ENCODE measurements at regions not wholly inside any gene's neighbourhood (a gene's known extent, or its start where the extent isn't known, plus 50 kb on each side); places are given as distances from the start of the nearest gene placed in this dataset.

DNA sequence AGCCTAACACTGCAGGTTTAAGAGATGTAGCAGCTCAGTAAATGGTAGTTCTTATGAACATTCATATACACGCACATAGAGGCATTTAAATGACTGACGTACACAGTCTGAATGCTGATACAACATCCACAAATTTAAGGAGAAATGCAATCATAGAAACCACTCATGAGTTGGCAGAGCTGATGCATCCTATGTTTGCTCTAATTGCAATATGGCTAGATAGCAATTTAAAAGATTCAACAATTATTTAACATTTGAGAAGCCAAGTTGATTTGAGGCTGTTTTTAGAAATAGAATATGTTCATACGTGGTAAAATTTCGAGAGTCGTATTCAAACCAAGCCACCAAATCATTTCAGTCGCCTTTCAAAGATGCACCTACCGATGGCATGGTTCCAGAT, 135.6 kb downstream of the PFKFB3 start:
- Histone ChIP-seq H3K27ac (no peak overlapping the region), H3K4me3 (no peak overlapping the region)

DNA sequence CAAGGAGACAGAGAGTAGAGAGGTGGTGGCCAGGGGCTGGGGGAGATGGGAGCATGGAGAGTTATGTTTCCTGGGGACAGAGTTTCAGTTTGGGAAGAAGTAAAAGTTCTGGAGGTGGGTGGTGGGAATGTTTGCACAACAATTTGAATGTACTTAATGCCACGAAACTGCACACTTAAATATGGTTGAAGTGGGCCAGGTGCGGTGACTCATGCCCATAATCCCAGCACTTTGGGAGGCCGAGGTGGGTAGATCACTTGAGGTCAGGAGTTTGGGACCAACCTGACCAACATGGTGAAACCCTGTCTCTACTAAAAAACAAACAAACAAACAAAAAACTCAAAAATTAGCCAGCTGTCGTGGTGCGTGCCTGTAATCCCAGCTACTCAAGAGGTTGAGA, 137.2 kb downstream of the PFKFB3 start:
- H3K4me3 ChIP-seq: no peak overlapping the region
- no peak overlapping the region for H3K27ac ChIP-seq

DNA sequence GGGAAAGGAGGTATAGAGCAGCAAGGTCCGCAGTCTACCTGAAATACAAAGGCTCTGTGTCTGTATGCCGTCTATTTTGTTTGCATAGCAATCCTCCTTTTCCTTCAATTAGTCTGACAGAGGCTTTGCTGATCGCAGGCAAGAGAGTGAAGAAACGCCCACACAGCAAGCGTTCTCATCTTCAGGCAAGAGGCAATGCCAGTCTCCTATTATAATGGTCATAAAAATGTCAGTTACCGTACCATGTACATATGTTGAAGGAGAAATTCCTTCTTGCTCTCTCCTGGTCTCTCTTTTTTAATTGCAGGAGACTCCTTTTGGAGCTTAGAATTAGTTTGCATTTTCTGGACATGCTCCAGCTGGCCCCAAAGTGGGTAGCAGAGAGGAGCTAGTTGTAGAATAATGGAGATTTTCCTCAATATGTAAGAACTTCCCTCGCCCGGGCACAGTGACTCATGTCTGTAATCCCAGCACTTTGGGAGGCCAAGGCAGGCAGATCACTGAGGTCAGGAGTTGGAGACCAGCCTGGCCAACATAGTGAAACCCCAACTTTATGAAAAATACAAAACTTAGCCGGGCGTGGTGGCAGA, 139.5 kb downstream of the PFKFB3 start:
- Histone ChIP-seq H3K4me3 (no peak overlapping the region), H3K27ac (no peak overlapping the region)

DNA sequence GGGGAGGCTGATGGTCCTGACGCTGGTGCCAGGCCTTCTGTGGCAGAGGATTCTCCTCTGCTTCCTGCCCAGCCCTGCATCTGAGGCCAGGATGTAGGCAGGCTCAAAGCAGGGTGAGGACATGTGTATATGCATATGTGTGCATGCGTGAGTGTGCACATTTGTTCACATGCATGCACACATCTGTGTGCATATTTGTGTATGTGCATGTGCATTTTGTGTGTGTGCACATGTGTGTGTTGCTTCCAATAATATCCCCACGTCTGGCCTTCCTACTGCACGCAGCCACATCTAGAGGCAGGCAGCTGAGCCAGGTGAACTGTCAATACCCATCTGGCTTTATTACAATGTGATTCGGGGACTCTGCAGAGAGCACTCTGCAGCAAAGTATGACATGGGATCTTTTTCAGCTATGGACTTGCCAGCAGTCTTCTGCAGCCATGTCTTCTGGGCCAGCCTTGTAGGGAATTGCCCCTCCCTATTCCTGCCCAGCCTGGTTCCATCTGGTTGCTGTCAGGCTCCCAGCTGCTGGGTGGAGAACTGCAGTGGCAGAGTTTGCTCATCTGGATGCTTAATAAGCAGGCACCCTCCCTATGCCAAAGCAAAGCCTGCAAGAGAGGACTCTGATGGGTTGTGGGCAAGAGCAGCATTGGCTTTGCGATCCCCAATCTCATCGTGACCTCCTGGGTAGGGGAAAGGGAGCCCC, 140.7 kb downstream of the PFKFB3 start:
- Histone ChIP-seq H3K4me3 (no peak overlapping the region), H3K27ac (no peak overlapping the region)

DNA sequence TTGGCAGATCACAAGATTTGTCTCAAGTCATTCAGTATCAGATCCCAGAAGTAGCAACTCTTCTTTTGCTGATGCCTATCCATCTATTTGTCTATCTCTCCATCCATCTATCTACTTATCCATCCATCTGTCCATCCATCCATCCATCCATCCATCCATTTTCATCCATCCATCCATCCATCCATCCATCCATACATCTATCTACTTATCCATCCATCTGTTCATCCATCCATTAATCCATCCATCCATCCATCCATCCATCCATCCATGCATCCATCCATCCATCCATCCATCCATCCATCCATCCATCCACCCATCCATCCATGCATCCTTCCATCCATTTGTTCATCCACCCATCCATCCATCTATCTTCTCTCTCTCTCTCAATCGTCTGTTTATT, 142.7 kb downstream of the PFKFB3 start:
- no peak overlapping the region for H3K4me3 ChIP-seq
- H3K27ac ChIP-seq: no peak overlapping the region

DNA sequence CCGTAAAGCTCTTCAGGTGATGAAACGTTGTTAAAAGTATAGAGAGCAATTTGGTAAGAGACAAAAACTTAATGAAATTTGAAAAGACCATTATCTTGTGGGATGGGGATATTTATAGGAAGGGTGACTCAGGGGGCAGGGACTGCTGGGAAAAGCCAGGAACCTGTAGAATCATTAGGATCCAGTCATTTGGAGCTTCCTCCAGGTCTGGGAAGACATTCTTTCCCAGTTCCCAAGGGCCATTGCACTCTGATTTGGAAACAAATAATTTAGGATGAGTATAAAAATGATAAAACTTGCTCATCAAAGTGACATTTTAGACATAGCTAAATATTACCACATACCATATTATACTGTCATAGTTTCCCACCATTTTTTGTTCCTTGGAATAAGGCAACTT, 143.9 kb downstream of the PFKFB3 start:
- Histone ChIP-seq H3K4me3 (no peak overlapping the region), H3K27ac (peak overlapping the region in 8 of 21 experiments; percentile 73 to 92 (median 85))

DNA sequence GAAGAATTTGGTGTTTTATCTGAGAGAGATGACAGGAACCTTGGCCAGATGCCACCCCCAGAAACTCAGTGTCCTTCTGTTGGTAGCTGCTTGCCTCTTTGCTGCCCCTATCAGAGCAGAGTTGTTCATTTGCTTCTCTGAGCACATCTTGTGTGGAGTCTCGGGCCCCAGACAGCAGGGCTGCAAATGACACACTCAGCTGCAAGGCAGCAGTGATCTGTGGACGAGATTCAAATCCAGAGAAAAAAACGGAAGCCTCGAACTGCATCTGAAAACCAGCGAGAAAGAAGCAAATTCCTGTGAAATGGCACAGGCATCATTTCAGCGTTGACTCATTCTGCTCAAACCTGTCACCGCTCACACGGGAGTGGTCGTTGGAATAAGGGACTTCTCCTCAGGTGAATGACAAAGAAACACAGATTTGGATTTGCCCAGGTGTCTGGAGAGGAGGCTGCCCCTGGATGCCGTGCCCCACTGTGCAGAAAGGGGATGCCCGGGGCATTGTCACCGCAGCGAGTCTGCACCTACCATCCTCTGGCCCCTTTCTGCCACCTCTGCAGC, 144.7 kb downstream of the PFKFB3 start:
- Histone ChIP-seq H3K4me3 (peak overlapping the region in 2 of 7 experiments; percentile 2 to 12), H3K27ac (peak overlapping the region in 17 of 21 experiments; percentile 6 to 92 (median 70))

DNA sequence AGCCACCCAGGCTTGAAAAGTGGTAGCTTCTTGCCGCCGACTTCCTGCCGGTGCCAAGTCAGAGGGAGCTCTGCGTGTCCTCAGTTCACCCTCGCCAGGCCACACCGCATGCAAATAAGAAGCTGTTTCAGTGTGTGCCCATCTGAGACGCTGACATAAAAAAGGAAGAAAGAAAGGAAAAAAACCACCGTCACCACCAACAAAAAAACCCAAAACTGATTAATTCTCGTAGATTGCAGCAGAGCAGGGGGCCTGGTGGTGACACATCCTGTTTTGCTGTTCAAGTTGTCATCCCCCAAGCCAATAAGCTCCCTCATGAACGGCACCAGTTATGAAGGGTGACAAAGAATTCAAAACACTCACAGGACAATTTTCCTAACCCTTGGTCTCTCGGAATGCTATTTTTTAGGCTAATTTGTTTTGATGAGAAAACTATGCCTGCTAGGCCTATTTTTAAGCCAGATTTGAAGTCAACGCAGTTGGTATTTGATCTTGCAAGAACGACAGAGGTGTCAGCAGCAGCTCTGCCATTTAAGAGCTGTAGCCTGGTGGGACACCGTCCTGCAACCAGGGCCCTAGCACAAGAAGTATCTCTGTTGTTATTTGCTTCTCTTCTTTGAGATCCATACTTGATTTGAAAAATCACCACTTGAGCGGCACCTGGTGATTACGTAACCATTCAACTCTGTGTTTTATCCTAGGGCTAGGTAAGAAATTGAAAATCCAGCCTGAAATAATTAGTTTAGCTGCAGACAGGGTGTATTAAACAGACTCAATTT, 145.6 kb downstream of the PFKFB3 start:
- peak overlapping the region in 1 of 7 experiments; percentile 12 for H3K4me3 ChIP-seq
- H3K27ac ChIP-seq: peak overlapping the region in 18 of 21 experiments; percentile 23 to 92 (median 70)

DNA sequence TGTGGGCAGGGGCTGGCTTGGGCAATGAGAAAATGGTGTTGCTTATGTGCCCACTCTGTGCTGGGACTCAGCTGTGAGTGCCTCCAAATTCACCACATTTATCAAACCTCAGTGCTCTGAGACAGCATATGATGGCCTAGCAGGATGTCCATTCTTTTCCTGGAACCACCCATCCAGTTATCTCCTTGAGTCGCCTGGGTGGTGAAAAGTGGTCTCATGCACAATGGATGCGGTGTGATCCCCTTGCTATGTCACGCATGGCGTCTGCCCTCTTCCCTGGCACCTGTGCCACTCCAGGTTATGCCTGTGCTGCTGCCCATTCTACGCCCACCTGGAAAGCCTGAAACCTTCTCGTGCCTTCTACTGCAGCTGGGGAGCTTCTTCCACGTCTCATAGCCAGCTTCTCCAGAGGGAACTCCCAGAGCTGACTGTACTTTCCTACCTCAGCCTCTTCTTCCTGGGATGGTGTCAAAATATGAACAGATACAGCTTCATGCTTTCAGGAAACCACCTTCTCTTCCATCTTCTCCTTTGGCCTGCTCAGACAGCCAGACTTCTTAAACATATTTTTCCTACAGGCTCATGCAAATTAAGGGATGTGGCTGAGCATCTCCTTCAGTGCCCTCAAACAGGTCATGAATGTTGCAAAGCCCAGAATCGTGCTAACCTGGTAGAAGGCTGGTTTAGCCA, 147.3 kb downstream of the PFKFB3 start:
- Histone ChIP-seq H3K4me3 (no peak overlapping the region), H3K27ac (peak overlapping the region in 2 of 21 experiments; percentile 11 to 86)

DNA sequence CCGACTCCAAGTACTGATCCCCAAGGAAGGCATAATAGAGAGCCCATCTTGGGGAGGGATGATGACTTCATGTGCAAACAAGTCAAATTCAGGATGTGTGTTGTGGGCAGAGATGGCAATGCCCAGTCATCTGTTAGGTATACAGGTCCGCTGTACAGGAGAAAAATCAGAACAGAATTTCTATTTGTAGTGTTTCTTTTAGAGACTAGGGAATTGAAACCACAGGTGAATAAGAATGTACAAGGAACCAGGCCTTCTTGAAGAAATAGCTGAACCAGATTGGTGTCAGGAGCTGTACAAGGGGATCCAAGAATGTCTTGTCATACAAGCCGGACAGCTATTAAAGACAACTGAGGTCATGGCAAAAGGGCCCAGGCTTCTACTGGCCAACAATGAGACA, 147.9 kb downstream of the PFKFB3 start:
- Histone ChIP-seq H3K27ac (no peak overlapping the region), H3K4me3 (no peak overlapping the region)

DNA sequence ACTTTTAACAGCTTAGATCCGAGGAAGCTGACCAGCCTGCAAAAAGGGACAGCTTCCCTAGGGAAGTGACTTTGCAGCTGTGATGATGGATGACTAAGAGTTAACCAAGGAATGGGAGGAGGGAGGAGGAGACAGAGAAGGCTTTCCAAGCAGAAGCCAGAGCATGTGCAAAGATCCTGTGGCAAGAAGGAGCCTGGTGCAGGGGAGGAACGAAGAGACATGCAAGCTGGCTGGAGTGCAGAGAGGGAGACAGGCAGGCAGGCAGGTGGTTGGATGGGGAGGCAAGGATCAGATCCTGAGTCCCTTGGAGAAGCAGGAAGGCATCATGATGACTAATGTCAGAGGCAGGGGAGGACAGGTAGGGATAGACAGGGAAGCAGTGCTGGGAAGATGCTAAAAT, 148.8 kb downstream of the PFKFB3 start:
- Histone ChIP-seq H3K4me3 (no peak overlapping the region), H3K27ac (peak overlapping the region in 1 of 21 experiments; percentile 26)

DNA sequence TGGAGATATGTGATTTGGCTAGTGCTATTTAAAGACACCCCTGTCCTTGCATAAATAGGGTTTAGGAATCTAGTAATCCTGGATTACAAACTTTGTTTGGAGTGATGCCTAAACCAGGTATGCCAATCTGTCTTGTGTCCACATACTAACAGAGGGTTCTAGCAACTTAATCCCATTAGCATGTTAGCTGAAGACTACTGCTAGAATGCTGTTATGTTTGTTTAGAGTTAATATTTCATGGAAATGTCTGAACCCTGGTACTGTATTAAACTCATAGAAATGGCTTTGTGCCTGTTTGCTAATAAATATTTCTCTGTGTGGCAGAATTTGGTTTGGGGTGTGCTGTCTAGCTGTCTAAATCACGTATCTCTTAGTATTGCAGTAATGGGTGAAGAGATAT, 150.8 kb downstream of the PFKFB3 start:
- no peak overlapping the region for H3K4me3 ChIP-seq
- H3K27ac ChIP-seq: no peak overlapping the region

DNA sequence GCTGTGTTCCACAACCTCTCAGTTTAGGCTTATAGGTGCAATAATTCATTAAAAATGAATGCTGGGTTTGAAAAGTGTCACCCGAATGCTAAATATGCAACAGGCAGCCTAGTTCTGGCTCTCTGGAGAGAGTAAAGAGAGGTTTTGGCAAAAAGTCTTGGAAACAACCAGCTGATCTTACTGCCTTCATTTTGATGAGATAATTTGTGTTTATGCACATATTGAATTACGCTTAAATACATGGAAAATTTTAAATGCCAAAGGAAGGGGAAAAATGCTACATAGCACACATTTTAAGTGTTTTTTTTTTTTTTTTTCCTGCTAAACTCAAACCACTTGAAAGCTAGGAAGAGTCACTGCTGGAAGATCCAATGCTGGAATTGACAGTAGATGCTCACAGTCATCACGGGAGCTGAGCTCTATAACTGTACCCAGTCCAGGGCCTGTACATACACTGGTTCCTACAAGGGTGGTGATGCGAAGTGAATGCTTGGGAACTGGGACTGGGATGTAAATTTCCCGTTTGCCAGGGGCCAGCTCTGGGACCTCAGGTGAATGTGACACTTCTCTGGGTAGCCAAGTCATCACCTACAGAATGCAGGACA, 151.5 kb downstream of the PFKFB3 start:
- Histone ChIP-seq H3K4me3 (no peak overlapping the region), H3K27ac (no peak overlapping the region)

DNA sequence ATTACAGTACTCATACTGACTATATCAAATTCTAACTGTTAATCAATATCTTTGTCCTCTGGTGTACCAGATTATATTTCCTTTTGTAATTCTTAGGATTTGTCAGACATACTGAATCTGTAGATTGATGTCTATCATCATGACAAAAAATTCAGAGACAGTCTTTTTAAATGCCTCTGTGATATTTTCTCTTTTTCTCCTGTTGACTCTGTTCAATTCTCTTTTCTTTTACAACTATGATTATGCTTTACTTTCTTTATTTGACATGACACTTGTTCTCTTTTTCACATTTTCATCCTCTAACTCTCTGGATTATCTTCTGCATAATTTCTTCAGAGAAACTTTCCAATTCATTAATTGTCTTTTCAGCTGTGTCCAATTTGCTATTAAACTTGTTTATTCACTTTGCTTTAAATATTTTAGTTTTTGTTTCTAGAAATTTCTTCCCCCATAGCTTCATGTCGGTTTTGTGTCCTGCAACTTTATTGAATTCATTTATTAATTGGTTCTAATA, 153.6 kb downstream of the PFKFB3 start:
- no peak overlapping the region for H3K27ac ChIP-seq
- no peak overlapping the region for H3K4me3 ChIP-seq

DNA sequence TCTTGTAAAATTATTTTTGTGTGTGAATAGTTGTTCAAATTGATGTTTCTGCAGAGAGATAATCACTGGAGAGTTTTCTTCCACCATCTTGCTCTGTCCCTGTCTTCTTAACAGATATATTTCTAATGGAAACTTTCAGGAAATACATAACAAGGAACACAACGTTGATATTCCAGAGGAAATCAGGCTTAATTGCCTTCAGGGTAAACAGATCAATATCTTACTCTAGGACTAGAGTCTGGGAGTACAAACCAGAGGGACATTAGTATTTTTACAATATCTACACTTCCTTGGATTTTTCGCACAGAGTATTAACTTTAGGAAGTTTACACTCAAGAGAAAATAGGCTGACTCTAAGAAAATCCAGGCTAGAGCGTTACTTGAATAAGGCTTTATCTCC, 159.1 kb downstream of the PFKFB3 start:
- Histone ChIP-seq H3K27ac (no peak overlapping the region), H3K4me3 (no peak overlapping the region)

DNA sequence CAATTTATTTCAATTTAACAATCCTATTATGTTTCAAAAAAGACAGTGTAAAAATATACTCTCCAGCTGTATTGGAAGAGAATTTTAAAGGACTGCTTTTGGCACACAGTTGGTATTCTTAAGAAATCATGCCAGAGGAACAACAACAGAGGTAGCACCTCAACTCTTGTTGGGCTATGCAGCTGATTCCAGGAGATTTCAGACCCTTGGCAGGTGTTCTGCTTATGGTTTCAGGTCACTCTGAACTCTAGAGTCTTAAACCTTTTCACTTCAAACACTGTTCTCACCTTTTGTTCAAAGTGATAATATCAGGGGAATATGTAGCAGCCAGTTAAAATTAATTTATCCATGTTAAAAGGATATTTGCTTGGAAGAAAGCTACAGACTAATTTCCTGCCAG, 160.1 kb downstream of the PFKFB3 start:
- H3K27ac ChIP-seq: no peak overlapping the region
- no peak overlapping the region for H3K4me3 ChIP-seq

DNA sequence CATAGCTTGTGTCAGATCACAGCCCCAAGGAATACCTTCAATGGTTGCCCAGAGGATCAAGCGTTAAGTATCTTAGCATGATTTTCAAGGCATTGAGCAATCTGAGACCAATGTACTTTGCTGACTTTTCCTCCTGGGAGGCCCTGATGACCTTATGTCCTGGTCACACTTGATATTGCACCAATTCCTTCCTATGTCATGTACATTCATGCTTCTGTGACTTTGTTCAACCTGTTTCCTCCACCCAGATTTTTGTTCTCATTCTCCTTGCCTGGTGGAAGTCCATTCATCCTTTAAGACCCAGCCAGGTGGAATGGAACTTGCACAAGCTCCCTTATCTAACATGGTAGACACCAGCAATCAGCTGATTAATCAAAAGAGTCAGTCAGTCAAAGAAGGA, 160.8 kb downstream of the PFKFB3 start:
- Histone ChIP-seq H3K4me3 (no peak overlapping the region), H3K27ac (no peak overlapping the region)

DNA sequence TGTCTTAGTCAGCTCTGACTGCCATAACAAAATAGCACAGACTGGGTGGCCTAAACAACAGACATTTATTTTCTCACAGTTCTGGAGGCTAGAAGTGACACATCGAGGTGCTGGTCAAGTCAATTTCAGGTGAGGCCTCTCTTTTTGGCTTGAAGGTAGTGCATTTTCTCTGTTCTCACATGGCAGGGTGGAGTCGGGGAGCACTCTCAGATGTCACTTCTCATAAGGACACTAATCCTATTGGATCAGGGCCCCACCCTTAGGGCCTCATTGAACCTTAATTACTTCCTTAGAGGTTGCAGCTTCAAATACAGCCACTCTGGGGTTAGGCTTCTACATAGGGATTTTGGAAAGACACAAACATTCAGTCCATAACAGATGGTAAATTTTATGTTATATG, 161.6 kb downstream of the PFKFB3 start:
- Histone ChIP-seq H3K4me3 (no peak overlapping the region), H3K27ac (no peak overlapping the region)

DNA sequence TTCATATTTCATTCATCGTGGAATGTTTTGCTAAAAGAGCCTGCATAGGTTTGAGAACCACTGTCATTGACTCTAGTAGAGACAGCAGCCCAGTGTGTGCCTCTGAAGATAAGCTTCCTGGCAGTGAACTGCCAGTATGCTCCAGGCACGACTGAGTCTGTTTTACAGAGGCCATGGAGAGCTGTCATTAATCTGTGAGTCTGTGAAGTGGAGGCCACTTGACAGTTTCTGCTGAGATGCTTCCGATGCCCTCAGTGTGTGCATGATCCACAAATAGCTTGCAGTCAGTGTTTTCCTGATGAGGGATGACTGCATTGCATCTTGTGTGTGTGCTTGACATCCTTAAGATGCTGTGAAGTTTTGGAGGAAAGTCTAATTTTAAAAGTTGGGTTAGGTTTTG, 162.2 kb downstream of the PFKFB3 start:
- no peak overlapping the region for H3K27ac ChIP-seq
- no peak overlapping the region for H3K4me3 ChIP-seq

DNA sequence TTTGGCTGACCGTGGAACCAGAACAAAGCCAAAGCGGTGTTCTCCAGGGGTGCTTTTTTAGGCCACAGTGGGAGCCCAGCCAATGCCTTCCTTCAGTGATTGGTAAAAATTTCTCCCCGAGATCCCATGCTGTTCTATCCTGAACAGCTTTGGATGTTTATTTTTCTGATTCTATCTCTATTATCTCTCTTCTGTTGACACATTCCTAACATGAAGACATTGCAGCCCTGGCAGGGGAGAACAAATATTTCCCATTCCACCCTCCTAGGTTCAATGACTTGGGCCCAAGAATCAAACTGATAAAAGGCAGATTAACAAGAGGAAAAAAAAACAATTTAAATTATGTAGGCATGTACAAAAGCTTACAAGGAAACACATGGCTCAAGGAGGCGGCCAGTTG, 162.7 kb downstream of the PFKFB3 start:
- Histone ChIP-seq H3K27ac (no peak overlapping the region), H3K4me3 (no peak overlapping the region)

All from skin epidermis (tissue), 12 donors.